ENCODE measurements at regions not wholly inside any gene's neighbourhood (a gene's known extent, or its start where the extent isn't known, plus 50 kb on each side); places are given as distances from the start of the nearest gene placed in this dataset.

DNA sequence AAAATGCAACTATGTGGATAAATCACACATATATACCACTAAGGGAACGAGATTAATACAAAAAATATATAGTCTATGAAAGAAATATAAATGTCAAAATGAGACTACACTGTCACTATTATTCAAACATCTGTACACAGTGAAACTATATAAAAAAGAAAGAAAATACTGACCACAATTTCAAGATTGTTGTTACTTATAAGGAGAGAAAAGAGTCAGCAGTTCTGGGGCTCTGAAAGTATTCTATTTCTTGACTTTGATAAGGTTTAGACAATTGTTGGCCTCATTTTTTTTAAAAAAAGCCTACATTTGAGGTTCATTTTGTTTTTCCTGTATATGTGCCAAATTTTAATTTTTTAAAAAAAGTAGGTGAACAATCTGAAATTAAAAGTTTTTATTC, 319.3 kb upstream of the CHRM3 start:
- TF ChIP-seq, protein P1, sequence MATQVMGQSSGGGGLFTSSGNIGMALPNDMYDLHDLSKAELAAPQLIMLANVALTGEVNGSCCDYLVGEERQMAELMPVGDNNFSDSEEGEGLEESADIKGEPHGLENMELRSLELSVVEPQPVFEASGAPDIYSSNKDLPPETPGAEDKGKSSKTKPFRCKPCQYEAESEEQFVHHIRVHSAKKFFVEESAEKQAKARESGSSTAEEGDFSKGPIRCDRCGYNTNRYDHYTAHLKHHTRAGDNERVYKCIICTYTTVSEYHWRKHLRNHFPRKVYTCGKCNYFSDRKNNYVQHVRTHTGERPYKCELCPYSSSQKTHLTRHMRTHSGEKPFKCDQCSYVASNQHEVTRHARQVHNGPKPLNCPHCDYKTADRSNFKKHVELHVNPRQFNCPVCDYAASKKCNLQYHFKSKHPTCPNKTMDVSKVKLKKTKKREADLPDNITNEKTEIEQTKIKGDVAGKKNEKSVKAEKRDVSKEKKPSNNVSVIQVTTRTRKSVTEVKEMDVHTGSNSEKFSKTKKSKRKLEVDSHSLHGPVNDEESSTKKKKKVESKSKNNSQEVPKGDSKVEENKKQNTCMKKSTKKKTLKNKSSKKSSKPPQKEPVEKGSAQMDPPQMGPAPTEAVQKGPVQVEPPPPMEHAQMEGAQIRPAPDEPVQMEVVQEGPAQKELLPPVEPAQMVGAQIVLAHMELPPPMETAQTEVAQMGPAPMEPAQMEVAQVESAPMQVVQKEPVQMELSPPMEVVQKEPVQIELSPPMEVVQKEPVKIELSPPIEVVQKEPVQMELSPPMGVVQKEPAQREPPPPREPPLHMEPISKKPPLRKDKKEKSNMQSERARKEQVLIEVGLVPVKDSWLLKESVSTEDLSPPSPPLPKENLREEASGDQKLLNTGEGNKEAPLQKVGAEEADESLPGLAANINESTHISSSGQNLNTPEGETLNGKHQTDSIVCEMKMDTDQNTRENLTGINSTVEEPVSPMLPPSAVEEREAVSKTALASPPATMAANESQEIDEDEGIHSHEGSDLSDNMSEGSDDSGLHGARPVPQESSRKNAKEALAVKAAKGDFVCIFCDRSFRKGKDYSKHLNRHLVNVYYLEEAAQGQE (IDR thresholded peaks at IDR 0.05; ENCODE audit: borderline replicate concordance in 1 of 2, low read depth in 1 of 2, low read length in 2 of 2) = no peak
- TF ChIP-seq EZH2 (conservative IDR thresholded peaks at IDR 0.05; ENCODE audit: low read depth, low read length) (no peak), ZNF556 (CRISPR knock-in tag; IDR thresholded peaks at IDR 0.05; ENCODE audit: borderline replicate concordance) (no peak), ZNF83 (CRISPR knock-in tag; IDR thresholded peaks at IDR 0.05; ENCODE audit: borderline replicate concordance) (no peak)
- TF ChIP-seq, protein P2, sequence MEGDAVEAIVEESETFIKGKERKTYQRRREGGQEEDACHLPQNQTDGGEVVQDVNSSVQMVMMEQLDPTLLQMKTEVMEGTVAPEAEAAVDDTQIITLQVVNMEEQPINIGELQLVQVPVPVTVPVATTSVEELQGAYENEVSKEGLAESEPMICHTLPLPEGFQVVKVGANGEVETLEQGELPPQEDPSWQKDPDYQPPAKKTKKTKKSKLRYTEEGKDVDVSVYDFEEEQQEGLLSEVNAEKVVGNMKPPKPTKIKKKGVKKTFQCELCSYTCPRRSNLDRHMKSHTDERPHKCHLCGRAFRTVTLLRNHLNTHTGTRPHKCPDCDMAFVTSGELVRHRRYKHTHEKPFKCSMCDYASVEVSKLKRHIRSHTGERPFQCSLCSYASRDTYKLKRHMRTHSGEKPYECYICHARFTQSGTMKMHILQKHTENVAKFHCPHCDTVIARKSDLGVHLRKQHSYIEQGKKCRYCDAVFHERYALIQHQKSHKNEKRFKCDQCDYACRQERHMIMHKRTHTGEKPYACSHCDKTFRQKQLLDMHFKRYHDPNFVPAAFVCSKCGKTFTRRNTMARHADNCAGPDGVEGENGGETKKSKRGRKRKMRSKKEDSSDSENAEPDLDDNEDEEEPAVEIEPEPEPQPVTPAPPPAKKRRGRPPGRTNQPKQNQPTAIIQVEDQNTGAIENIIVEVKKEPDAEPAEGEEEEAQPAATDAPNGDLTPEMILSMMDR (CRISPR knock-in tag; IDR thresholded peaks at IDR 0.05) = no peak
- TF ChIP-seq, protein P3, sequence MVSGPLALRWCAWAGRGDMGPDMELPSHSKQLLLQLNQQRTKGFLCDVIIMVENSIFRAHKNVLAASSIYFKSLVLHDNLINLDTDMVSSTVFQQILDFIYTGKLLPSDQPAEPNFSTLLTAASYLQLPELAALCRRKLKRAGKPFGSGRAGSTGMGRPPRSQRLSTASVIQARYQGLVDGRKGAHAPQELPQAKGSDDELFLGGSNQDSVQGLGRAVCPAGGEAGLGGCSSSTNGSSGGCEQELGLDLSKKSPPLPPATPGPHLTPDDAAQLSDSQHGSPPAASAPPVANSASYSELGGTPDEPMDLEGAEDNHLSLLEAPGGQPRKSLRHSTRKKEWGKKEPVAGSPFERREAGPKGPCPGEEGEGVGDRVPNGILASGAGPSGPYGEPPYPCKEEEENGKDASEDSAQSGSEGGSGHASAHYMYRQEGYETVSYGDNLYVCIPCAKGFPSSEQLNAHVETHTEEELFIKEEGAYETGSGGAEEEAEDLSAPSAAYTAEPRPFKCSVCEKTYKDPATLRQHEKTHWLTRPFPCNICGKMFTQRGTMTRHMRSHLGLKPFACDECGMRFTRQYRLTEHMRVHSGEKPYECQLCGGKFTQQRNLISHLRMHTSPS (CRISPR knock-in tag; IDR thresholded peaks at IDR 0.05; ENCODE audit: low read depth) = no peak
- TF ChIP-seq, protein P4, sequence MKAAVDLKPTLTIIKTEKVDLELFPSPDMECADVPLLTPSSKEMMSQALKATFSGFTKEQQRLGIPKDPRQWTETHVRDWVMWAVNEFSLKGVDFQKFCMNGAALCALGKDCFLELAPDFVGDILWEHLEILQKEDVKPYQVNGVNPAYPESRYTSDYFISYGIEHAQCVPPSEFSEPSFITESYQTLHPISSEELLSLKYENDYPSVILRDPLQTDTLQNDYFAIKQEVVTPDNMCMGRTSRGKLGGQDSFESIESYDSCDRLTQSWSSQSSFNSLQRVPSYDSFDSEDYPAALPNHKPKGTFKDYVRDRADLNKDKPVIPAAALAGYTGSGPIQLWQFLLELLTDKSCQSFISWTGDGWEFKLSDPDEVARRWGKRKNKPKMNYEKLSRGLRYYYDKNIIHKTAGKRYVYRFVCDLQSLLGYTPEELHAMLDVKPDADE (CRISPR knock-in tag; IDR thresholded peaks at IDR 0.05) = no peak
